NAMALWA (cell line): ENCODE measurements at regions not wholly inside any gene's neighbourhood (a gene's known extent, or its start where the extent isn't known, plus 50 kb on each side); places are given as distances from the start of the nearest gene placed in this dataset.

Source experiments
- DNase-seq: peaks from one replicate; pipeline ENCODE4 v3.0.0-alpha.2; 2015; ENCODE audit warnings: low spot score

- no peak for DNase-seq
Measured at GRCh38 chr4:10179957-10180602, 63.5 kb upstream of the WDR1 start.

GRCh38 chr4:10178763-10179162 lies 62.2 kb upstream of the WDR1 start:
- no peak for DNase-seq

GRCh38 chr4:10175626-10176025 lies 59.0 kb upstream of the WDR1 start:
- no peak for DNase-seq

GRCh38 chr4:10173754-10174749 lies 57.5 kb upstream of the WDR1 start:
- DNase-seq: no peak

- DNase-seq: no peak
Measured at GRCh38 chr4:10173037-10173753, 56.6 kb upstream of the WDR1 start.

- no peak for DNase-seq
Measured at GRCh38 chr4:10172278-10172921, 55.8 kb upstream of the WDR1 start.

- DNase-seq: no peak
Measured at GRCh38 chr4:10171055-10171454, 54.5 kb upstream of the WDR1 start.

- no peak for DNase-seq
Measured at GRCh38 chr4:10169839-10170387, 53.3 kb upstream of the WDR1 start.

- no peak for DNase-seq
Measured at GRCh38 chr4:10168151-10168550, 51.6 kb upstream of the WDR1 start.

- no peak for DNase-seq
Measured at GRCh38 chr4:10167201-10167600, 50.6 kb upstream of the WDR1 start.
